ENCODE measurements at regions not wholly inside any gene's neighbourhood (a gene's known extent, or its start where the extent isn't known, plus 50 kb on each side); places are given as distances from the start of the nearest gene placed in this dataset.
"Not testable (repeated sequence)": the region's sequence is repeated elsewhere in the genome, so short reads cannot be mapped to it uniquely, and the experiment has no call there.

GRCh38 chr2:166647935-166648334 lies 153.9 kb upstream of the SCN7A start:
- TF ChIP-seq EZH2 (IDR thresholded peaks at IDR 0.05; ENCODE audit: borderline replicate concordance, low read depth, low read length, poor library complexity, severe bottlenecking): no peak
- no peak for TF ChIP-seq CTCF (conservative IDR thresholded peaks at IDR 0.05; ENCODE audit: low read depth, low read length)
- no peaks in the 10 kb centered on the region for H3K27me3 ChIP-seq (replicated peaks; ENCODE audit: insufficient read depth, low read depth, low read length, poor library complexity)
- ChIA-PET POLR2A (ENCODE audit: low non-redundant PET) (no interaction called here), CTCF (interaction anchor here (0.6 kb wide), 1 partner anchor 109 kb away, joined by 3 read pairs; no protein-coding TSS in a partner anchor)
- intact Hi-C loops (cut with micrococcal nuclease; ENCODE audit: unreplicated experiment): no loop called here
- H3K9me3 ChIP-seq (ENCODE audit: low read depth, low read length, poor library complexity, severe bottlenecking): no peaks in the 10 kb centered on the region
- no peaks in the 10 kb centered on the region for H3K36me3 ChIP-seq (ENCODE audit: insufficient read depth, low read length, poor library complexity, severe bottlenecking)
- no peak overlapping the region for H3K4me3 ChIP-seq (ENCODE audit: low read depth, low read length, poor library complexity, severe bottlenecking)
- H3K27ac ChIP-seq (ENCODE audit: low read depth, low read length, poor library complexity, severe bottlenecking): no peak overlapping the region
- no peak for DNase-seq (ENCODE audit: low spot score)
- BruUV-seq (replicated peaks): no TSS peak
- peaks cover 13% of the 10 kb centered on the region for H3K4me1 ChIP-seq (ENCODE audit: insufficient read depth, low read length, poor library complexity, severe bottlenecking)

GRCh38 chr2:166643980-166644379 lies 149.9 kb upstream of the SCN7A start:
- POLR2A ChIA-PET (ENCODE audit: low non-redundant PET): no interaction called here
- BruUV-seq (replicated peaks): no TSS peak
- no peaks in the 10 kb centered on the region for H3K4me1 ChIP-seq (ENCODE audit: insufficient read depth, low read length, poor library complexity, severe bottlenecking)
- CTCF ChIA-PET: no interaction called here
- no peak for DNase-seq (ENCODE audit: low spot score)
- no peaks in the 10 kb centered on the region for H3K27me3 ChIP-seq (replicated peaks; ENCODE audit: insufficient read depth, low read depth, low read length, poor library complexity)
- no peaks in the 10 kb centered on the region for H3K9me3 ChIP-seq (ENCODE audit: low read depth, low read length, poor library complexity, severe bottlenecking)
- no peak overlapping the region for H3K27ac ChIP-seq (ENCODE audit: low read depth, low read length, poor library complexity, severe bottlenecking)
- intact Hi-C loops (cut with micrococcal nuclease; ENCODE audit: unreplicated experiment): no loop called here
- H3K4me3 ChIP-seq (ENCODE audit: low read depth, low read length, poor library complexity, severe bottlenecking): no peak overlapping the region
- H3K36me3 ChIP-seq (ENCODE audit: insufficient read depth, low read length, poor library complexity, severe bottlenecking): no peaks in the 10 kb centered on the region
- TF ChIP-seq EZH2 (IDR thresholded peaks at IDR 0.05; ENCODE audit: borderline replicate concordance, low read depth, low read length, poor library complexity, severe bottlenecking) (no peak), CTCF (conservative IDR thresholded peaks at IDR 0.05; ENCODE audit: low read depth, low read length) (no peak)

DNA sequence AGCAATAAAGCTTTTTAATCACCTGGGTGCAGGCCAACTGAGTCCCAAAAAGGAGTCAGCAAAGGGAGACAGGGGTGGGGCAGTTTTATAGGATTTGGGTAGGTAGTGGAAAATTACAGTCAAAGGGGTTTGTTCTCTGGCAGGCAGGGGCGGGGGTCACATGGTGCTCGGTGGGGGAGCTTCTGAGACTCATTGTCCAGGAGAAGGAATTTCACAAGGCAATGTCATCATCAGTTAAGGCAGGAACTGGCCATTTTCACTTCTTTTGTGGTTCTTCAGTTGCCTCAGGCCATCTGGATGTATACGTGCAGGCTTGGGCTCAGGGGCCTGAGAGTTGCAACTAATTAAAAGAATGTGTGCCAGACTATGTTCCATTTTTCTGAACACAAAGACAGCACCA lies 147.5 kb upstream of the SCN7A start:
- DNase-seq (ENCODE audit: low spot score); H3K4me1 ChIP-seq (ENCODE audit: insufficient read depth, low read length, poor library complexity, severe bottlenecking); H3K27ac ChIP-seq (ENCODE audit: low read depth, low read length, poor library complexity, severe bottlenecking); intact Hi-C loops (cut with micrococcal nuclease; ENCODE audit: unreplicated experiment); POLR2A ChIA-PET (ENCODE audit: low non-redundant PET); H3K36me3 ChIP-seq (ENCODE audit: insufficient read depth, low read length, poor library complexity, severe bottlenecking); H3K27me3 ChIP-seq (replicated peaks; ENCODE audit: insufficient read depth, low read depth, low read length, poor library complexity); H3K4me3 ChIP-seq (ENCODE audit: low read depth, low read length, poor library complexity, severe bottlenecking); BruUV-seq (replicated peaks); H3K9me3 ChIP-seq (ENCODE audit: low read depth, low read length, poor library complexity, severe bottlenecking); CTCF ChIA-PET: not testable (repeated sequence)

DNA sequence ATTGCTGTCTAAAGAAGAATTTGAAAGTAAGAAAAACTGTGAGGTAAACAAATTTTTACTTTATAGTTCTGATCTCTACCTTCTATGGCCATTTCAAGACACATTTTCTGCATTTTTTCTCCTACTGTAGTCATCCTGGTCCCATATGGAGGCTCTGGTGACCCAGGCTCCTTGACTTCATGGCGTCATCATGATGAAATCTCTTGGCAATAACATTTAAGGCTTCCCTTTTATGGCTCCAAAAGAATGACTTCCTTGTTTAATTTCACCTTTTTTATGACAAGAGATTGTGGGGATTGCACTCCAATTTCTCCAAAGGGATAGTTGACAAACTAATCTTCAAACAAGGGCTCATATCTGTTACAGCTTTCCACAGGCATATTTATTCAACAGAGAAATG lies 143.0 kb upstream of the SCN7A start:
- no peak overlapping the region for H3K4me3 ChIP-seq (ENCODE audit: low read depth, low read length, poor library complexity, severe bottlenecking)
- DNase-seq (ENCODE audit: low spot score): no peak
- no peak overlapping the region for H3K27ac ChIP-seq (ENCODE audit: low read depth, low read length, poor library complexity, severe bottlenecking)
- POLR2A ChIA-PET (ENCODE audit: low non-redundant PET): no interaction called here
- no peaks in the 10 kb centered on the region for H3K4me1 ChIP-seq (ENCODE audit: insufficient read depth, low read length, poor library complexity, severe bottlenecking)
- H3K9me3 ChIP-seq (ENCODE audit: low read depth, low read length, poor library complexity, severe bottlenecking): no peaks in the 10 kb centered on the region
- CTCF ChIA-PET: interaction anchor here (0.7 kb wide), 1 partner anchor 84 kb away, joined by 4 read pairs; no protein-coding TSS in a partner anchor
- H3K36me3 ChIP-seq (ENCODE audit: insufficient read depth, low read length, poor library complexity, severe bottlenecking): no peaks in the 10 kb centered on the region
- intact Hi-C loops (cut with micrococcal nuclease; ENCODE audit: unreplicated experiment): no loop called here
- no peaks in the 10 kb centered on the region for H3K27me3 ChIP-seq (replicated peaks; ENCODE audit: insufficient read depth, low read depth, low read length, poor library complexity)
- no peak for TF ChIP-seq CTCF (conservative IDR thresholded peaks at IDR 0.05; ENCODE audit: low read depth, low read length)
- no peak for TF ChIP-seq EZH2 (IDR thresholded peaks at IDR 0.05; ENCODE audit: borderline replicate concordance, low read depth, low read length, poor library complexity, severe bottlenecking)
- no TSS peak for BruUV-seq (replicated peaks)
